ENCODE measurements at regions not wholly inside any gene's neighbourhood (a gene's known extent, or its start where the extent isn't known, plus 50 kb on each side); places are given as distances from the start of the nearest gene placed in this dataset.
"Not testable (repeated sequence)": the region's sequence is repeated elsewhere in the genome, so short reads cannot be mapped to it uniquely, and the experiment has no call there.

- TF ChIP-seq CTCF (IDR thresholded peaks at IDR 0.05; ENCODE audit: low read depth, low read length): no peak
- no peak overlapping the region for H3K4me3 ChIP-seq (ENCODE audit: low read depth, low read length)
Observed at GRCh38 chr11:87460842-87461637, 423.3 kb downstream of the TMEM135 start.

DNA sequence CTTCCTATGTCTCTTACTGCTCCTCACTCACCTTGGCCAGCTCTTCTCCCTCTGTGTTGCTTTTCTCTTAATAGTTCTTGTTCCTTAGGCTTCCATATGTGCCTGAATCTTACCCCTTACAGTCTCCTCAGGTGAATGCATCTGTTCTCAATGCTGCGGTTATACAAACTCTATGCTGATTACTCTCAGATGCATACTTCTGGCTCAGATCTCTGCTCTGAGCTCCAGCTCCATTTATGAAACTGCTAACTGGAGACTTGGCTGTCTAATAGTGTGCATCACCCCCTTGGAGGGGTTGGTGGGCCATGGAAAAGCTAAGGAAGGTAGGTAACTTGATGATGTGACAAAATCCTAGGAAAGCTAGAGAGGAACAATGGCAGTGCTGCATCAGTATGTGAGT is 422.5 kb downstream of the TMEM135 start:
- no peak for TF ChIP-seq CTCF (IDR thresholded peaks at IDR 0.05; ENCODE audit: low read depth, low read length)

DNA sequence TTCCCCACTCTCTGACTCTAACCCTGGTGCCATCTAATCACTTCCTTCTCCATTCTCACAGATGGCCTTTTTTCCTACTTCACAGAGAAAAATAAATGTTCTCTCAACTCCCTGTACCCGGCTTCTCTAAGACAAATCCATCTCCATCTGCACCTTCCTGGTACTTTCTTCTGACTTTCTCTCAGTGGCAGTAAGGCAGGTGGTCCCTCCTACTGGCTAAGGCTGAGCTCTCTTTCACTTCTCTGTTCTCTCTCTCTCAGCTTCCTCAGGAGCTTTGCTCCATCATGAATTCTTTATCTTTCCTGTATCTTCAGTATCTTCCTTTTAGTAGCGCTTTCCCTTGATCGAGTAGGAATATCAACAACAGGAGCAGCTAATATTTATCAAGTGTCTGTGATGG is 421.6 kb downstream of the TMEM135 start:
- no peak for TF ChIP-seq CTCF (IDR thresholded peaks at IDR 0.05; ENCODE audit: low read depth, low read length)
- no peak overlapping the region for H3K4me3 ChIP-seq (ENCODE audit: low read depth, low read length)

More for the DNA sequence above, 422.5 kb downstream of the TMEM135 start:
- no peak overlapping the region for H3K4me3 ChIP-seq (ENCODE audit: low read depth, low read length)

DNA sequence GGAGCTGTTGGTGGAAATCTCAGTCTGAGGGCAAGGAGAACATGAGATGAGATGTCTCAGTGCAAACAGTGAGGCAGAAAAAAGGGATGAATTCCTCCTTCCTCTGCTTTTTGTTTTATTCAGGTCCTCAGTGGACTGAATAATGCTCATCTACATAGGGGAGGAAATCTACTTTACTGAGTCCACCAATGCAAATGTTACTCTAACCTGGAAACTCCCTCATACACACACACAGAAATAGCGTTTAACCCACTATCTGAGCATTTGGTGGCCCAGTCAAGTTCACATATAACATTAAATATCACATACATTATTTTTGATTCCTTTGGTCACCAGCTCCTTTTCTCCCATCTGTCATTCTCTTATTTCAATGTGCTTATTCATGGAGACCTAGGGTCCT is 418.8 kb downstream of the TMEM135 start:
- H3K4me3 ChIP-seq (ENCODE audit: low read depth, low read length): no peak overlapping the region
- TF ChIP-seq CTCF (IDR thresholded peaks at IDR 0.05; ENCODE audit: low read depth, low read length): no peak

- no peak for TF ChIP-seq CTCF (IDR thresholded peaks at IDR 0.05; ENCODE audit: low read depth, low read length)
- H3K4me3 ChIP-seq (ENCODE audit: low read depth, low read length): no peak overlapping the region
Observed at GRCh38 chr11:87455180-87455579, 417.4 kb downstream of the TMEM135 start.

GRCh38 chr11:87454241-87454640 is 416.5 kb downstream of the TMEM135 start:
- TF ChIP-seq CTCF (IDR thresholded peaks at IDR 0.05; ENCODE audit: low read depth, low read length): no peak
- H3K4me3 ChIP-seq (ENCODE audit: low read depth, low read length): no peak overlapping the region

DNA sequence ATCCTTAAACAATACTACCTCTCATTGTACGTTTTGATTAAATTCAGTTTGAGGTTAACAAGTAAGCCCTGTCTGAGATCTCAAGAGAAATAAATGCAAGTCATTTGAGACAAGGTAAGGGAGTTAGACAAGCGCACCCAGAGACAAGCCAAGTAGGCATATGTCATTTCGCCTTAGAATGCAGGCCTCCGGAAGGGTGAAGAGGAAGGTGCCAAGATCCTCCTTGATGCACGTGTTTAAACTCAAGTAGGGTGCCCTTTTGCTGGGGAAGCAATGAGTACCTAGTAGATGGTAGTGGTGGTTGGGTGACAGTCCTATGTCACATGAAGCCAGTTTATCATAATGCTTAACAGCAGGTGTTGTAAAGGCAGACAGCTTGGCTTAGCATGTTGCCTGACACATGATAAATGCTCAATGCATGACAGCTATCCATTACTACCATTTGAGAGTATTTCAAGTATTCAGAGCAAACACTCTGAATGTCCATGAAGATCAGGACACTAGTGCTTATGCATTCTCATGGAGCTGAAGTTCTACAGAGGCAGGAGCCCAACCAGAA is 415.9 kb downstream of the TMEM135 start:
- no peak for TF ChIP-seq CTCF (IDR thresholded peaks at IDR 0.05; ENCODE audit: low read depth, low read length)
- no peak overlapping the region for H3K4me3 ChIP-seq (ENCODE audit: low read depth, low read length)

DNA sequence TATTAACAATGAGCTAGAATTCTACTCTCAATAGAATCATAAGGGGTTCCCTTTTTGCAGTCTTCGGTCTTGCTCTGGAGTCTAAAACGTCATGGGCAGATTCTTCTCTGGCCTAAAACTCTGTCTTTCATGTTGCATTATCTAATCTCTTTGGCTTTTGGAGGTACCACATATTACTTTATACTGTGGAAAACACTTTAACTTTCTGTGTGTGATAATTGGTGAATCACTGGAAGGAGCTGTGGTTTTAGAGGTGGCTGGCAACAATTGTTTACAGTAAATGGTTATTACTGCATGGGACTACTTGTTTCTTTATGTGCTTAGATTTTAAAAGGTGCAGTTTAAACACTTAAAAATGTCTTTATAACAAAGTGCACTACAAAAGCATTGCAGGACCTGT is 414.3 kb downstream of the TMEM135 start:
- not testable (repeated sequence) for H3K4me3 ChIP-seq (ENCODE audit: low read depth, low read length)
